ENCODE measurements at regions not wholly inside any gene's neighbourhood (a gene's known extent, or its start where the extent isn't known, plus 50 kb on each side); places are given as distances from the start of the nearest gene placed in this dataset.

DNA sequence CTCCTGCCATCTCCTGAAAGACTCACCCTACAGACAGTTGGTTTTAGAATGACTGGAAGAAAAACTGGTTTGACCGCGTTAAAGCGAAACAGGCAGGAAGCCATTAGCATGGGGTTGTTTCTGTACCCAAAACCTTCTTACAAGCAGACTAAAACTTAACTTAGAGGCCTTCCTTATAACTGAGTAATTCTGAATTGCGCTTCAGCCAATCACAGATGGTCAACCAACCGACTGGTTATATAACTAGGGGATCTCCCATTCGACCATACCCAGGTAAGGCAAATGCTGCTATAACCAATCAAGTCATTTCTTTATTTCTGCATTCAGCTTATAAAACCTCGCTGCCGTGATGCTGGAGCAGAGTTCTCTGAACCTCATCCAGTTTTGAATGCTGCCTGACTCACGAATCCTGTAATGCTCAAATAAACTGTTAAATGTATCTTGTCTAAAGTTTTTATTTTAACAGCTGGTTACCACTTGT is 87.8 kb upstream of the DRD2 start:
- Histone ChIP-seq H3K36me3 (ENCODE audit: control insufficient read depth, insufficient read depth, low read length) (no peaks in the 10 kb centered on the region), H3K4me3 (ENCODE audit: low read depth, low read length) (no peak overlapping the region), H3K27me3 (ENCODE audit: control insufficient read depth, insufficient read depth, low read length) (peaks cover 7% of the 10 kb centered on the region)
- no peak for TF ChIP-seq CTCF (IDR thresholded peaks at IDR 0.05; ENCODE audit: insufficient read depth, low read length, poor library complexity, severe bottlenecking)
- no peak for DNase-seq (ENCODE audit: low read depth)

DNA sequence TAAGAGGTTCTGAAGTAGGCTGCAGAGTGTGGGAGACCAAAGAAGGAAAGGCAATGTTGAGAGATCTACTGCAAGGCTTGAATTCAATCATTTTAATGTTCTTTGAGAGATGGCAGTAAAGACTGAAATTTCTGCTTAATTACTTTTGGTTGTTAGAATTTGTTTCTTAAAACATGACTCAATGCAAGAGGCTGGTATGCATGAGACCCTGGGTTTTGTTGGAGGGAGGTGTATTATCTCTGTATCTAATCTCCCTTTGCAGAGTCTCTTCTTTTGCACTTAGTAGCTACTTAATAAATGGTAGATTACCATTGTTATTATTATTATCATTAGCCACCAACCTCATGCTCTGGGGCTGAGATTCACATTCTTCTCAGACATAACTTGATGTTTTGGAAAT is 87.4 kb upstream of the DRD2 start:
- DNase-seq (ENCODE audit: low read depth), result no peak
- TF ChIP-seq CTCF (IDR thresholded peaks at IDR 0.05; ENCODE audit: insufficient read depth, low read length, poor library complexity, severe bottlenecking), result no peak
- H3K36me3 ChIP-seq (ENCODE audit: control insufficient read depth, insufficient read depth, low read length), result no peaks in the 10 kb centered on the region
- H3K27me3 ChIP-seq (ENCODE audit: control insufficient read depth, insufficient read depth, low read length), result peaks cover 7% of the 10 kb centered on the region
- H3K4me3 ChIP-seq (ENCODE audit: low read depth, low read length), result no peak overlapping the region

- H3K27me3 ChIP-seq (ENCODE audit: control insufficient read depth, insufficient read depth, low read length), result no peaks in the 10 kb centered on the region
- TF ChIP-seq CTCF (IDR thresholded peaks at IDR 0.05; ENCODE audit: insufficient read depth, low read length, poor library complexity, severe bottlenecking), result no peak
- H3K36me3 ChIP-seq (ENCODE audit: control insufficient read depth, insufficient read depth, low read length), result no peaks in the 10 kb centered on the region
- H3K4me3 ChIP-seq (ENCODE audit: low read depth, low read length), result no peak overlapping the region
- DNase-seq (ENCODE audit: low read depth), result no peak
Measured at GRCh38 chr11:113557926-113558325, 82.7 kb upstream of the DRD2 start.

DNA sequence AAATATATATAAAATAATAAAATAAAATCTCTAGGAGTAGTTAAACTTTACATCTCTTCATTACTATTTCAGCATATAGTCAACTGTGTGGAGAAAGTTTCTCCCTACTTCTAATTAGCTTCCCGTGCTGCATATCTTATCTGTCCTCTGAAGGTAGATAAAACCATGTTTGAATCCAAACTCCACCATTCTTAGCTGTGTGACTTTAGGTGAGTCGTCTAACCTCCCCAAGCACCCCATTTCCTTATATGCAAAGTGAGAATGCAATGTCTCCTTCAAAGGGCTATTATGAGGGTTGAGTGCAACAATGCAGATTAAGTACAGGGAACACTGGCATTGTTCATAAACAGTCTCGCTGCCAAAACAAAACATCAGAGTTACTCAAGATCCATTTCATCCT is 80.8 kb upstream of the DRD2 start:
- no peak for TF ChIP-seq CTCF (IDR thresholded peaks at IDR 0.05; ENCODE audit: insufficient read depth, low read length, poor library complexity, severe bottlenecking)
- Histone ChIP-seq H3K36me3 (ENCODE audit: control insufficient read depth, insufficient read depth, low read length) (no peaks in the 10 kb centered on the region), H3K4me3 (ENCODE audit: low read depth, low read length) (no peak overlapping the region), H3K27me3 (ENCODE audit: control insufficient read depth, insufficient read depth, low read length) (no peaks in the 10 kb centered on the region)
- no peak for DNase-seq (ENCODE audit: low read depth)

DNA sequence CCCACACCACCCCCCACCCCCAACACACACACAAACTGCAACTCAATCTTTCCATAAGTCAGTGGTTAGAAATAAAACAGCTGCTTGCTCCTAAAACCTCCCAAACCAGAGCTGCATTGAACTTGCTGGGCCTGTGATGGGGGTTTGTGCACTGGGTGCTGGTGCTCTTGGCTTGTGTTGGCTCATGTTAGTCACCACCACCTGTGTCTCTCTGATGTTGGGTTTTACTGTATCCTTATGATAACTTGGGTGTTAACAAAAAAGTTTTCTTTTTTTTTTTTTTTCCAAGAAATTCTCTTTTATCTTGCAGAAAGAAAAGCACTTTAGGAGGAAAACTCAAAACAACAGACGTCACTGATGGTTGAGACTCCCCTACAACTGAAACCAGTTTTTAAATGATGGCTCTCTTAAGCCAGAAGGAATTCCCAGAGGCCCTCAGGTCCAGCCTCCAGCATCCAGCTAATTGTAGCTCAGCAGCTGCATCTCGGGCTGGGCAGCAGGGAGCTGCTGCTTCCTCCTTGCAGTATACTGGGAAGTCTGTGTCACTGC is 79.9 kb upstream of the DRD2 start:
- no peak for TF ChIP-seq CTCF (IDR thresholded peaks at IDR 0.05; ENCODE audit: insufficient read depth, low read length, poor library complexity, severe bottlenecking)
- DNase-seq (ENCODE audit: low read depth), result no peak

DNA sequence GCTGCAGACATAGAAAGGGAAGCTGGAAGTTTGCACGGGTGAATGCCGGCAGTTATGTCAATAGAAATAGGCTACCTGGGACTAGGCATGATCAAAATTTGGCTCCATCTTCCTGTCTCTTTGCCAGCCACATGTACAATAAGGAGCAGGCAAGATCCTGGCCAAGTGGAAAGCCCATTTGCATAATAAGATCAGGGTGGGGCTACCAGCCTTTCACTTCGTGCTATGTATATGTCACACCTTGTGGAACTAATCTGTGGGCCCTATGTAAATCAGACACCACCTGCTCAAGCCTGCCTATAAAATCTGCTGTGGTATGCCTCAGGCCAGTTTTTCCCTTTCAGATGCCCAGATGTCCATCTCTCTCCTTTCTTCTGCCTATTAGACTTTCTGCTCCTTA is 79.3 kb upstream of the DRD2 start:
- Histone ChIP-seq H3K4me3 (ENCODE audit: low read depth, low read length) (no peak overlapping the region), H3K36me3 (ENCODE audit: control insufficient read depth, insufficient read depth, low read length) (no peaks in the 10 kb centered on the region), H3K27me3 (ENCODE audit: control insufficient read depth, insufficient read depth, low read length) (no peaks in the 10 kb centered on the region)
- no peak for DNase-seq (ENCODE audit: low read depth)
- no peak for TF ChIP-seq CTCF (IDR thresholded peaks at IDR 0.05; ENCODE audit: insufficient read depth, low read length, poor library complexity, severe bottlenecking)

More for the DNA sequence above, 79.9 kb upstream of the DRD2 start:
- H3K4me3 ChIP-seq (ENCODE audit: low read depth, low read length), result no peak overlapping the region
- H3K27me3 ChIP-seq (ENCODE audit: control insufficient read depth, insufficient read depth, low read length), result no peaks in the 10 kb centered on the region
- H3K36me3 ChIP-seq (ENCODE audit: control insufficient read depth, insufficient read depth, low read length), result no peaks in the 10 kb centered on the region

All from kidney epithelial cell (primary cell).